HG02678 (cell line): ENCODE measurements at regions not wholly inside any gene's neighbourhood (a gene's known extent, or its start where the extent isn't known, plus 50 kb on each side); places are given as distances from the start of the nearest gene placed in this dataset.
"Not testable (repeated sequence)": the region's sequence is repeated elsewhere in the genome, so short reads cannot be mapped to it uniquely, and the experiment has no call there.

Source experiments
- ATAC-seq: cut with Tn5 transposase; IDR thresholded peaks from one replicate; pipeline ENCODE4 v1.9.1; 2021; ENCODE audit warnings: mild to moderate bottlenecking, moderate library complexity; ENCODE audit not compliant: unreplicated experiment

DNA sequence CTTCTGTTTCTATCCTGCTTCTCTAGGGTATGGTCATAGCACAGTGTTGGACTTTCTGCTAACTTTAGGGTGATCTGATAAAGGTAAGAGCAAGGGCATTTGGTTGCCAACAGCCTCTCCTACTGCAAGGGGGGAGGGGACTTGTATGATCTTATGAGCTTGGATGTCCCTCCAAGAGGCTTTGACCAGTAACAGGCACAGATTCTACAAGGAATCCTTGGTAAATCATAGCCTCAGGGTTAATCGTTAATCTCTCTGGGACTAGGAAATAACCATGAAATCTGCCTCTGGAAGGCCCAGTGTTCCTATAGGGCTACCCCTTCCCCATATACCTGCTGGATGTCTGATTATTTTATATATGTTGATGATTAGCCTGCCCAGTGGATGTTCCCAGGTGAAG, 134.8 kb upstream of the TNFSF4 start:
- ATAC-seq = no peak

GRCh38 chr1:173342736-173343135, 134.4 kb upstream of the PRDX6 start:
- no peak for ATAC-seq

- no peak for ATAC-seq
These were observed 132.9 kb upstream of the PRDX6 start for GRCh38 chr1:173344034-173344743.

DNA sequence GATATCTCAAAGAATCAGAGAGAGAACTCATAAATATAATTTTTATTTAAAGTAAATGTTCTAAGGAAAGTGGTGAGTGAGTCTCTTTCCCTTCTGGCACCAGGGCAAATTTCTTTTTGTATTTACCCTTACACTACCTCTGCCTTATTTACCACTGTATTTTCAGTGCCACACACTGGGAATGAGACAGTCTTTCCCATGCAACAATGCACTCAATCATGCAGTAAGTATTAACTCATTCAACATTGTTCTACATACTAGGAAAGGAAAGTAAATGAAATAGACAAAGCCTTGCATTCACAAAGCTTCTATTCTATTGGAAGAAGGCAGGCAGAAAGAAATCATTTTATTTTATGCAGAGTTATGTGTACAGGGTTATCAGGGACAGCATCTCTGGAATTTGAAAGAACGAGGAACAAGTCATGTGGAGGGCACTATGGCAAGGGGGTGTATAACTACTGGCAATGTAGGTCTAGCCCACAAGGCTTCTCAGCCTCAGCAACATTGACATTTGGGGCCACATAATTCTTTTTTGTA, 129.8 kb upstream of the PRDX6 start:
- no peak for ATAC-seq

- ATAC-seq = not testable (repeated sequence)
These were observed 124.5 kb upstream of the PRDX6 start for GRCh38 chr1:173352635-173353034.

DNA sequence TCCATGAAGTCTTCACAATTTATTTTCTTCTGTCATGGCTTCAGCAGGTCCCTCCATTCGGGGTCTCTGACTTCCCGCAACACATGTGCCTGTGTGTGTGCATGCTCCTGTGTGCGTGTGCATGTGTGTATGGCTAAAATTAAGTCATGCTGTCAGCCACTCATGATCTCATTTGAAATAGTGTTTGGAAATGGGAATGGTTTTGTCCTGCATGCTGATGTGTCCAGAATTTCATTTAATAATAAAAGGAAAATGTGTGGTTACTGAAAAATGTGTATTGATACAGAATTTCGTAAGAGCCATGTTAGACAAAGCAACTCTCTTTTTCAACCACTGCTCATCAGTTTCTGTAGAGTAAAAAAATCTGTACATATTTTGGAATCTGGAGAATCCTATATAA, 123.8 kb upstream of the PRDX6 start:
- no peak for ATAC-seq

- ATAC-seq = no peak
These were observed 122.2 kb upstream of the PRDX6 start for GRCh38 chr1:173354937-173355280.

DNA sequence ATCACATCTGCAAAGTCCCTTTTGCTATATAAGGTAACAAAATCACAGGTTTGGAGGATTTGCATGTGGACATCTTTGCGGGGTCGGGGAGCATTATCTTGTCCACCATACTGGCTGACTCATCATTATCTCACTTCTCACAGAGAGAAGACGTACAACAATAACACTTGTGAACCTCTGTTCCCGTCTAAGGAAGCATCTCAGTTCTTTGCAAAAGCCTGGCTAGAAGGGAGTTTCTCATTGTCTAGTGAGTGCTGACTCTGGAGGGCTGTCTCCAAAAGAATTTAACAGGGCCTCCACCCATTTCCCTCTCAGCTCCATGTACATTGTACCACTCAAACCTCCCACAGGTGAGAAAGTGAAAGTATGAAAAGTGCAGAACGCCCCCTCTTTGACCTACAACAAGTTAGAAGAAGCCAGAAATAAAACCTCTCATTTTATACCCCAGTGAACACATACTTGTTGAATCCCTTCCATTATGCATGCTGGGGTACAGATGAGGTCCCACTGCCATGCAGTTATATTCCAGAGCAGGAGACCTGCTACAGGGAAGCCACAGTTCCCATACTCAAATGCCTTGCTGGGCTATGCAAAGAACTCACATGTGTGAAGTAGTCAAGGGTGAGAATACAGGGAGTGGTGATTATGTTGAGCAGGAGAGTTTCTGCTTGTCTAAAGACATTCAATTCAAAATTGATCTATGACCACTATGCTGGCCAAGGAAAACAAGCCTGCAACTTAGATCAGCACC, 121.7 kb upstream of the PRDX6 start:
- ATAC-seq = peak; percentile 69

DNA sequence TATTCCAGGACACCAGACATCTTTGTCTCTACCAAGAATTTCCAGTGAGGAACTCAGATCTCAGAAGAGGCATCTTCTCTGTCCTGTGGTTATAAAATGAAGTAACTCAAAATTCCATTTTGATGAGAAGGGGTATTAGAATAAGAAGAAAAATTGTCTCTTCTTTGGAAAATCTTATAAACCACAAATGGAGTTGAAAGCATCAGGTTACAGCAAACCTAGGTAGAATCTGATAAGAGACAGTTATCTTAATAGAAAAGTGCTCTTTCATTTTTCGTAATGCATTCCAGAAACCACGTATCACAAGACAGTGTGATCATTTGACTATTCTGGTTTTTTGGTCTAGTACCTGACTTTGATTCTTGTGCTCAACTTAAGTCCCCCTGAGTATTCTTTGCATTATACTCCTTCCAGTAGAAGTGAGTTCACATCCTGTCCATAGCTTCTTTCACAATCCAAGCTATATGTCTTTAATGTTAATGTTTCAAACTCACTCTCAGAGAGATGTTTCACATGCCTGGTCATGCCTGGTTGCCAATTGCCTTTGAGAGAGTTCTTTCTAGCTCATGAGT, 120.9 kb upstream of the PRDX6 start:
- no peak for ATAC-seq

DNA sequence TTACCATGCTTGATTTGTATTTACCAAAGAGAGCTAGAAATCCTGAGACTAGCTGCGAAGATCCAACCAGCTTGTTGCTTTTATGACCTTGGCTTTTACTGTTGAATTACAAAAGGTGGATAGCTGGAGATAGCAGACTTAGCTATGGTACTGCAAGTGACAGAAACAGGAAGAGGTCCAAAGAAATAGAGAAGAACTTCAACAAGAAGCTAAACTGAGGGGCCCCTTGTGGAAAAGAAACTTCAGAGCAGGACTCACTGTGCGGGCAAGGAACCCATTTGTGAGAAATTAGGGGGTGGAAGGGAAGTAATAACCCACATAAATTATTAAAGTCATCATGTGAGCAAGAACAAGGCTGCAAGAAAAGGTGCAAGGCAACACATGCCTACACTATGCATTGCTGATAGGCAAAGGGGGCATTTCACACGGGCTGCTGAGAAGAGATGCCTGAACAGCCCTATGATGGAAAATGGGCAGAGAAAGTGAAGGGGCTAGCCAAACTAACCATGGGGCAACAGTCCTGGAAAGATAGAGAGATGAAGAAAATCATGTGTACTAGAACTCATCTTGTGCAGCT, 116.6 kb upstream of the PRDX6 start:
- no peak for ATAC-seq

GRCh38 chr1:173362543-173362942, 114.6 kb upstream of the PRDX6 start:
- ATAC-seq = no peak

GRCh38 chr1:173364827-173365226, 112.3 kb upstream of the PRDX6 start:
- no peak for ATAC-seq

DNA sequence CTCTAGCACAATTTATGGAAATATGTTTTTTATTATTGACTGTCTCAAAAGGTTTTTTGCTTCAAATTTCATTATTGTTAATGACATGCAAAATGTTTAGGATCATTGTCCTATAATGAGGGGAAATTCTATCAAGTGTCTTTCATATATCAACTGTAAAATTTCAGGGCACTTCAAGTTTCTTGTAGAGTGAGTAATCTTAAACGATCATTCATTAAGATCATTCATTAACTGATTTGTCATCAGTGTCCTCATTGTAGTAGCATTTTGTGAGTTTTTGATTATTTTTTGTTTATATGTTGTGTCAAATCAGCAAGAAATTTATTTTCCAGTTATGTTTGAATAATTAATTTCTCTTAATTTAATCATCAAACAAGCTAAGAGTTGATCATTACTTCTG, 111.8 kb upstream of the PRDX6 start:
- ATAC-seq = no peak

GRCh38 chr1:173367136-173367535, 110.0 kb upstream of the PRDX6 start:
- no peak for ATAC-seq

DNA sequence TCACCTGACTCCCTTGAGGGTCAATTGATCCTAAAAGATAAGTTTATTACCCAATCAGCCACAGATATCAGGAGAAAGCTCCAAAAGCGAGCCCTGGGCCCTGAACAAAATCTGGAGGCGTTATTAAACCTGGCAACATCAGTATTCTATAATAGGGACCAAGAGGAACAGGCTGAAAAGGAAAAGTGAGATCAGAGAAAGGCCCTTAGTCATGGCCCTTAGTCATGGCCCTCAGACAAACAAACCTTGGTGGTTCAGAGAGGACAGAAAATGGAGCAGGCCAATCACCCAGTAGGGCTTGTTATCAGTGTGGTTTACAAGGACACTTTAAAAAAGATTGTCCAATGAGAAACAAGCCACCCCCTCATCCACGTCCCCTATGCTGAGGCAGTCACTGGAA, 106.5 kb upstream of the PRDX6 start:
- ATAC-seq = not testable (repeated sequence)

GRCh38 chr1:173376065-173376464, 101.1 kb upstream of the PRDX6 start:
- ATAC-seq = not testable (repeated sequence)

DNA sequence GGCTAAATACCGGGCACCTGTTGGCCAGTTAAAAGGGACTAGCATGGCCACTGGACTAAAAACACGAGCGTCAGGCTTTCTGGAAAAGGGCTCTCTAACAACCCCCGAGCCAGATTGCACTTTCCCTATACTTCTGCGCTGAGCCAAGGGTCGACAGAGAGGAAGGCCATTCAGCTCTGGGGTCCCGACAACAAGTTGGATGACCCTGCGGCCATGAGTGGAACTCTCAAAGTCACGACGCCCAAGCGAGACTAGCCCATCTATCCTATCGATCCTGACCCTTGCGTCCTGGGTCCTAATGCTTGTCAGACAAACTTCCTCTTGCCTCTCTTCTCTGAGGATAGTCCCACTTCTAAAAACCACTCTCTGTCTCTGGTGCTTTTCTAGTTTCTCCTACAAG, 99.9 kb upstream of the PRDX6 start:
- no peak for ATAC-seq

DNA sequence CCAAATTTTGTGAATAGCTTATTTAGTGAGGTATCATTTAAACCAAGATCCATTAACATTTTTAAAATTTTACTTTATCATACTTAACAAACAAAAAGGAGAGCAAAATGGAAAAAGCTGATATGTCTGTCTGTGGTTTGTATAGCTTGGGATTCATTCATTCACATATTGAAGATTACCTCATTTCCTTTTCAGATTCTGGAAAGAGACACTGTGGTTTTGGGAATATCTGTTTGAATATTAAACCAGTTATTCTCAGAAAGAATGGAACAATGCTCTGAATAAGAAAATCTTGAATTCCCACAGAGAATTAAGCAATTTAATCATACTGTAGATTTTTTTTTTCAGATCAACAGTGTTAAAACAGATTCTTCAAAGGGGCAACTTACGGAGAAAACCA, 93.8 kb upstream of the PRDX6 start:
- no peak for ATAC-seq

GRCh38 chr1:173388352-173388751, 88.8 kb upstream of the PRDX6 start:
- ATAC-seq = no peak

DNA sequence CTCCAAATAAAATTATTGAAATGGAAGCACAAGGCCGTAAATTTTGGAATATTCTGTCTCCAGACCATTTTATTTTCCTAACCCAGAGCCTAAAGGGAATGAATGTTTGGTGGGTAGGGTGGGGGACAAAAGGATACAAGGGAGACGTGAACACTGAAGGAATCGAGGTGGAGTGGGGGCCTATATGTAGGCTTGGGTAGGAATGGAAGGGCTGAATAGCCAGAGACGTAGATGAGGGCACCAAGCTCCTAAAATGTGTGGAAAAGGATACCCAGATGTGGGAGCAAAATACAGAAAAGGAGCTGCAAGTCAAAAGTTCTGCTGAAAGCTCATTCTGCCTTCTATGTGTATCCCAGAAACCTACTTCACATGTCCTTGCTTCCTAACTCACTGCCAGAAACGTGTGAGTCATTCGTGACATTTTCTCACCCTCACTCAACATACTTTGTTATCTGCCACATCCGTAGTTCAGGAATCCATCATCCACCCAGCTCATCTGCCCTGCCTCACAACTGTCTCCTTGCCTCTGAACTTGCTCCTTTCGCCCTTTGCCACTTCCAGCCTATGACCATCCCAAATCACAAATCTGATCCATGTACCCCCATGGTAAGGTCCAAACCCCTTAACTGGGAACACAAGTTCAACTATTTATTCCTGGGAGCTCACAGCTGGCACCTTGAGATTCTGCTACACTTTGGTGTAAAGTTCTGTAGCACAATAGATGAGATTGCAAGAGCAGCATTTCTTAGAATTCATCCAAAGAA, 84.1 kb upstream of the PRDX6 start:
- ATAC-seq = no peak

DNA sequence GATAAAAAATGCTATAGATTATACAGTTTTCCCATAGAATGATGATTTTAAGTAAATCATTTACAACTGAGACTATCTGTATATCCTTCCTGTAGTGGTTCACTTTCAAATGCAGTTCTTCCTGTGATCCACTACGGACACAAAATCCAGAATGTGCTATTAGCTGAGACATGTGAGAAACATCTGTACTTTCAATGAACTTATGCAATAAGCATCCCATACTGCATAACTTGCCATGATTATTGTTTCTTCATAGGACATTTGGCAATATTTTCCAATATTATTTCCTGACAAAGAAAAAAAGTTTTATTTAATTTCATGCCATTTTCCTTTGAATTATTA, 83.5 kb upstream of the PRDX6 start:
- no peak for ATAC-seq
